Parathyroid adenoma (tissue), 2 donors: ENCODE measurements at regions not wholly inside any gene's neighbourhood (a gene's known extent, or its start where the extent isn't known, plus 50 kb on each side); places are given as distances from the start of the nearest gene placed in this dataset.
A peak's percentile ranks its signal among the peaks of the same experiment; 100 is the strongest.

Experiments used
- H2AFZ ChIP-seq: fragments of 300-600 bp; sonication (generic); one replicate; pipeline ENCODE4 v1.7.0; 2017; ENCODE audit warnings: antibody characterized with exemption, mild to moderate bottlenecking
- H3K27ac ChIP-seq: fragments of 300-600 bp; sonication (generic); one replicate; pipeline ENCODE4 v1.7.0; 2017
- H3K27me3 ChIP-seq: fragments of 300-600 bp; sonication (generic); one replicate; pipeline ENCODE4 v1.7.0; 2017; ENCODE audit warnings: low read length; ENCODE audit not compliant: control insufficient read depth, insufficient read depth
- H3K36me3 ChIP-seq: fragments of 300-600 bp; sonication (generic); one replicate; pipeline ENCODE4 v1.7.0; 2017; ENCODE audit warnings: low read length; ENCODE audit not compliant: control insufficient read depth, insufficient read depth
- H3K4me1 ChIP-seq: fragments of 300-600 bp; sonication (generic); one replicate; pipeline ENCODE4 v1.7.0; 2017; ENCODE audit warnings: control low read depth
- H3K4me2 ChIP-seq: fragments of 300-600 bp; sonication (generic); one replicate; pipeline ENCODE4 v1.7.0; 2017; ENCODE audit warnings: low read length
- H3K4me3 ChIP-seq: fragments of 300-600 bp; sonication (generic); one replicate; pipeline ENCODE4 v1.7.0; 2017; ENCODE audit warnings: low read depth, low read length
- H3K79me2 ChIP-seq: fragments of 300-600 bp; sonication (generic); one replicate; pipeline ENCODE4 v1.7.0; 2017; ENCODE audit warnings: control low read depth
- H3K9ac ChIP-seq: fragments of 300-600 bp; sonication (generic); one replicate; pipeline ENCODE4 v1.7.0; 2017; ENCODE audit warnings: mild to moderate bottlenecking
- H3K9me3 ChIP-seq: fragments of 300-600 bp; sonication (generic); one replicate; pipeline ENCODE4 v1.7.0; 2017; ENCODE audit warnings: low read length; ENCODE audit not compliant: control insufficient read depth
- TF ChIP-seq, protein P1 (sequence below): fragments of 300-600 bp; sonication (generic); IDR thresholded peaks from one replicate; pipeline ENCODE4 v1.7.0; 2017; ENCODE audit warnings: antibody characterized with exemption, mild to moderate bottlenecking
- donor health status: primary hyperparathyroidism.

DNA sequence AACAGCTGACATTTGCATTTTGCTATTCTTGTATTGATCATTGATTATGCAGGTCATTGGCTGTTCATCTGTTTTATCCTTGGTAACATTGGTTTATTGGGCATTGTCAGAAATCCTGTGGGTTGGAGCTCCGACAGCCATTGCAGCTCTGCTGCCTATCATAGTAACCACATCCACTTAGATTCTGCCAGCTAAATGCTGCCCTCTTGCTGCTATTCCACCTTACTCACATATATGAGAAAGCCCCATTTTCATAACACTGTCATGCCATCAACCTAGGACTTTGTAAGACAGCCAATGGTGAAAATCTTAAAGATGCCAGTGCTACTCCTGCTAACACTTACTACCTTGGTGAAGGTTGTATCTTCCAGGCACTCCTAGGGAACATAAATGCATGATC lies 187.3 kb upstream of the CXCL13 start:
- Histone ChIP-seq H3K79me2 (no peaks in the 10 kb centered on the region), H3K27me3 (no peaks in the 10 kb centered on the region), H3K9ac (no peak overlapping the region), H3K4me3 (no peak overlapping the region), H3K9me3 (no peaks in the 10 kb centered on the region), H3K36me3 (no peaks in the 10 kb centered on the region), H3K27ac (no peak overlapping the region), H2AFZ (no peak overlapping the region), H3K4me2 (no peak overlapping the region), H3K4me1 (no peaks in the 10 kb centered on the region)
- TF ChIP-seq, protein P1, sequence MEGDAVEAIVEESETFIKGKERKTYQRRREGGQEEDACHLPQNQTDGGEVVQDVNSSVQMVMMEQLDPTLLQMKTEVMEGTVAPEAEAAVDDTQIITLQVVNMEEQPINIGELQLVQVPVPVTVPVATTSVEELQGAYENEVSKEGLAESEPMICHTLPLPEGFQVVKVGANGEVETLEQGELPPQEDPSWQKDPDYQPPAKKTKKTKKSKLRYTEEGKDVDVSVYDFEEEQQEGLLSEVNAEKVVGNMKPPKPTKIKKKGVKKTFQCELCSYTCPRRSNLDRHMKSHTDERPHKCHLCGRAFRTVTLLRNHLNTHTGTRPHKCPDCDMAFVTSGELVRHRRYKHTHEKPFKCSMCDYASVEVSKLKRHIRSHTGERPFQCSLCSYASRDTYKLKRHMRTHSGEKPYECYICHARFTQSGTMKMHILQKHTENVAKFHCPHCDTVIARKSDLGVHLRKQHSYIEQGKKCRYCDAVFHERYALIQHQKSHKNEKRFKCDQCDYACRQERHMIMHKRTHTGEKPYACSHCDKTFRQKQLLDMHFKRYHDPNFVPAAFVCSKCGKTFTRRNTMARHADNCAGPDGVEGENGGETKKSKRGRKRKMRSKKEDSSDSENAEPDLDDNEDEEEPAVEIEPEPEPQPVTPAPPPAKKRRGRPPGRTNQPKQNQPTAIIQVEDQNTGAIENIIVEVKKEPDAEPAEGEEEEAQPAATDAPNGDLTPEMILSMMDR: peak; percentile 18

DNA sequence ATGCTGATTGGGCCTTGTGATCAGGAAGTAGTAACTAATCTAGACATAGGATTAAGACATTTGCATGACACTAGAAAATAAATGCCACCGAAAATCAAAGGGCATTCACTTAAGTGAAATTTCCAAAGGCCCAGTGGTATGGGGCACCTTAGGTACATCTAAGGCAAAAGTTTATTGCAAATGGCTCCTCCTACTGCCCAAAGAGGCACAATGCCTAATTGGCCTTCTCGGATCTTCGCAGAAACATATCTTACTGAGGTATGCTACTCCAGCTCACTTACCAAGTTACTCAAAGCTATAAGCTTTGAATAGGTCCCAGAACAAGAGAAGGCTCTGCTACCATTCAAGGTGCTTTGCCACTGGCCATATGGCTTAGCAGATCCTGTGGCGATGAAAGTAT lies 174.8 kb upstream of the CXCL13 start:
- Histone ChIP-seq H3K36me3 (no peaks in the 10 kb centered on the region), H2AFZ (no peak overlapping the region), H3K9ac (no peak overlapping the region), H3K27me3 (no peaks in the 10 kb centered on the region), H3K4me1 (no peaks in the 10 kb centered on the region), H3K27ac (no peak overlapping the region), H3K9me3 (no peaks in the 10 kb centered on the region), H3K4me2 (no peak overlapping the region), H3K4me3 (no peak overlapping the region), H3K79me2 (no peaks in the 10 kb centered on the region)
- TF ChIP-seq, protein P1: no peak

DNA sequence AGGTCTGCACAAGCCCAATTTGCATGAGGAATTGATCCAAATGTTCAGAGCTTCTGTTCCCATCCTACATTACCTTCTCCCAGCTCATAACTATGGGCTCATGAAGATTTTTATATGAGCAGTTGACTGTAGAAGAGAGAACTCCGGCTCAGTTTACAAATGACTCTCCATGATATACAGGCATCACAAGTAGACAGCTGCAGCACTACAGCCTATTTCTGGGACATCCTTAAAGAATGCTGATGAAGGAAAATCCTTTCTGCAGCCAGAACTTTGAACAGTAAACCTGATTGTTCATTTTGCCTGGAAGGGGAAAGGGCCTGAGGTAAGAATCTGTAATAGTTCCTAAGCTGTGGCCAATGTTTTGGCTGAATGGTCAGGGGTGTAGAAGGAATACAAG lies 174.1 kb upstream of the CXCL13 start:
- no peaks in the 10 kb centered on the region for H3K4me1 ChIP-seq
- no peak overlapping the region for H2AFZ ChIP-seq
- no peaks in the 10 kb centered on the region for H3K36me3 ChIP-seq
- no peaks in the 10 kb centered on the region for H3K9me3 ChIP-seq
- TF ChIP-seq, protein P1: no peak
- H3K27ac ChIP-seq: no peak overlapping the region
- no peak overlapping the region for H3K4me3 ChIP-seq
- H3K9ac ChIP-seq: no peak overlapping the region
- no peak overlapping the region for H3K4me2 ChIP-seq
- H3K27me3 ChIP-seq: no peaks in the 10 kb centered on the region
- H3K79me2 ChIP-seq: no peaks in the 10 kb centered on the region

DNA sequence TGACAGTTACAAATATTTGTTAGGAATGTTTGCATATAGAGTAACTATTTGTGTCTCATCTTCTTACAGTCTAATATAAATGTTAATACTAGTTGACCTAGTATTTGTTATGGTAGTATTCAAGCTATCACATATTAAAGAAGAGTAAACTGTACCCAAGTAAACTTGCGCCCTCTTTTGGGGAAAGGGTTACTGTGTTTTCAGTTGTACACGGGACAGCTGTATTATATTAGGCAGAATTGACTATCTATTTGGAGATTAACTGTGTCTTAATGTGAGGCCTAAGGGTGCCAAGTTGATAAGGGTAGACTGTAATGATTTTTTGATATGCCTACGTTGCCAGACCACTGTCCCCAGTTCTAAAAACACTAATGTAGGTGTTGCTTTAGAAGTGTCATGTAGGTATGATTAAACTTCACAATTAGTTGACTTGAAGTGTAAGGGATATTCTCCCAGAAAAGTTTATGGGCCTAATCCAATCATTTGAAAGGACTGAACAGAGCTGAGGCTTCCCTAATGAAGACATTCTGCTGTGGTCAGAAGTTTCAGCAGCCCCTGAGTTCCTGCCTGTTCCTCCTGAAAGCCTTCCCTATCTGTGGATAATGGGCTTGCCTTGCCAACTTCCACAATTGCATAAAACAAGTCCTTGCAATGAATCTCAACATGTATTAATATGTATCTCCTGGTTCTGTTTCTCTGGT lies 172.8 kb upstream of the CXCL13 start:
- Histone ChIP-seq H3K9ac (no peak overlapping the region), H3K27me3 (no peaks in the 10 kb centered on the region), H3K4me2 (no peak overlapping the region), H3K9me3 (no peaks in the 10 kb centered on the region), H3K4me1 (no peaks in the 10 kb centered on the region), H3K27ac (no peak overlapping the region), H3K79me2 (no peaks in the 10 kb centered on the region), H2AFZ (peak overlapping the region; percentile 25), H3K4me3 (no peak overlapping the region), H3K36me3 (no peaks in the 10 kb centered on the region)
- TF ChIP-seq, protein P1: no peak

DNA sequence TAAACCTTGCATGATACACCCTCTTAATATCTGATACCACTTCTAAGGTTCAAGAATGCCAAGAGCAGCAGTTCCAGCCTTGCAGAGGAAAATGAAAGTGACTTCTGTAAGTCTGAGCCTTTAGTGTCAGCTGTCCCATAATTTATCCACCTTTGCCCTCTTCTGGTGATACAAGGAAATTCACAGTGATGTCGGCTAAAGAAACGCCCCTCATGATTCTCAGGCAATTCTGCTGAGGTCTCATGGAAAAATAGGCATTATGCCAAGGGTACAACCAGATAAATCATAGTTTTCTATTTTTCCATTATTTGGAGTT lies 172.2 kb upstream of the CXCL13 start:
- no peak overlapping the region for H3K27ac ChIP-seq
- TF ChIP-seq, protein P1: peak; percentile 36
- H3K79me2 ChIP-seq: no peaks in the 10 kb centered on the region
- no peaks in the 10 kb centered on the region for H3K27me3 ChIP-seq
- H3K4me3 ChIP-seq: no peak overlapping the region
- H3K9me3 ChIP-seq: no peaks in the 10 kb centered on the region
- H3K9ac ChIP-seq: no peak overlapping the region
- no peaks in the 10 kb centered on the region for H3K36me3 ChIP-seq
- no peaks in the 10 kb centered on the region for H3K4me1 ChIP-seq
- no peak overlapping the region for H3K4me2 ChIP-seq
- no peak overlapping the region for H2AFZ ChIP-seq
